ENCODE measurements at regions not wholly inside any gene's neighbourhood (a gene's known extent, or its start where the extent isn't known, plus 50 kb on each side); places are given as distances from the start of the nearest gene placed in this dataset.

DNA sequence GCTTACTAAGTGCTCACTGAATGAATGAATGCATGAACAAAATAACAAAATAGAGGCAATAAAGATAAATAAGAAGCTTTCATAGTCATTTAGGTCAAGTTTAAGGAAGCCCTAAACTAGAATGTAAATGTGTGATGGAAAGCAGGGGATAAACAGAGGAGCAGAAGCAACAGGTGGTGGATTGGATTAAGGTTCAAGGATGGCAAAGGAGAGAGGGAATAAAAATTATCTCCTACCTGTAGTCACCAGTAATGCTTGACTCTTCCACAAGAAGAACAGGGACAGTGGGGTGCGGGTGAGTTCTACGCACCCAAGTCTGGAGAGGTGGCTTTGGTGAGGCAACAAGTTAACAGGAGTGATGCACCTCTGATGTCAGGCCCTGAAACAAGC, 212.4 kb downstream of the ZIC5 start:
- TF ChIP-seq RFX5 (IDR thresholded peaks at IDR 0.05; ENCODE audit: borderline replicate concordance, low read depth, low read length) (no peak), TBP (IDR thresholded peaks at IDR 0.05; ENCODE audit: low read depth, low read length) (no peak), POLR2A (IDR thresholded peaks at IDR 0.05; ENCODE audit: control extremely low read depth in 1 of 2, low read depth in 2 of 2, low read length in 2 of 2) (no peak), TAF1 (IDR thresholded peaks at IDR 0.05; ENCODE audit: low read depth, low read length) (no peak), POLR2AphosphoS5 (IDR thresholded peaks at IDR 0.05; ENCODE audit: low read depth, low read length) (no peak), CBX8 (IDR thresholded peaks at IDR 0.05; ENCODE audit: borderline replicate concordance, low read depth, low read length) (no peak), CHD1 (IDR thresholded peaks at IDR 0.05; ENCODE audit: low read depth, low read length) (no peak), GTF2F1 (IDR thresholded peaks at IDR 0.05; ENCODE audit: borderline replicate concordance, low read depth, low read length) (no peak), EZH2 (IDR thresholded peaks at IDR 0.05; ENCODE audit: low read depth, low read length, severe bottlenecking) (no peak)
- TF ChIP-seq, protein P1, sequence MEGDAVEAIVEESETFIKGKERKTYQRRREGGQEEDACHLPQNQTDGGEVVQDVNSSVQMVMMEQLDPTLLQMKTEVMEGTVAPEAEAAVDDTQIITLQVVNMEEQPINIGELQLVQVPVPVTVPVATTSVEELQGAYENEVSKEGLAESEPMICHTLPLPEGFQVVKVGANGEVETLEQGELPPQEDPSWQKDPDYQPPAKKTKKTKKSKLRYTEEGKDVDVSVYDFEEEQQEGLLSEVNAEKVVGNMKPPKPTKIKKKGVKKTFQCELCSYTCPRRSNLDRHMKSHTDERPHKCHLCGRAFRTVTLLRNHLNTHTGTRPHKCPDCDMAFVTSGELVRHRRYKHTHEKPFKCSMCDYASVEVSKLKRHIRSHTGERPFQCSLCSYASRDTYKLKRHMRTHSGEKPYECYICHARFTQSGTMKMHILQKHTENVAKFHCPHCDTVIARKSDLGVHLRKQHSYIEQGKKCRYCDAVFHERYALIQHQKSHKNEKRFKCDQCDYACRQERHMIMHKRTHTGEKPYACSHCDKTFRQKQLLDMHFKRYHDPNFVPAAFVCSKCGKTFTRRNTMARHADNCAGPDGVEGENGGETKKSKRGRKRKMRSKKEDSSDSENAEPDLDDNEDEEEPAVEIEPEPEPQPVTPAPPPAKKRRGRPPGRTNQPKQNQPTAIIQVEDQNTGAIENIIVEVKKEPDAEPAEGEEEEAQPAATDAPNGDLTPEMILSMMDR (IDR thresholded peaks at IDR 0.05; ENCODE audit: control extremely low read depth in 1 of 3, insufficient read depth in 1 of 3, low read depth in 1 of 3, low read length in 3 of 3) = no peak
- TF ChIP-seq, protein P2, sequence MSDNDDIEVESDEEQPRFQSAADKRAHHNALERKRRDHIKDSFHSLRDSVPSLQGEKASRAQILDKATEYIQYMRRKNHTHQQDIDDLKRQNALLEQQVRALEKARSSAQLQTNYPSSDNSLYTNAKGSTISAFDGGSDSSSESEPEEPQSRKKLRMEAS (IDR thresholded peaks at IDR 0.05) = no peak
- TF ChIP-seq, protein P3, sequence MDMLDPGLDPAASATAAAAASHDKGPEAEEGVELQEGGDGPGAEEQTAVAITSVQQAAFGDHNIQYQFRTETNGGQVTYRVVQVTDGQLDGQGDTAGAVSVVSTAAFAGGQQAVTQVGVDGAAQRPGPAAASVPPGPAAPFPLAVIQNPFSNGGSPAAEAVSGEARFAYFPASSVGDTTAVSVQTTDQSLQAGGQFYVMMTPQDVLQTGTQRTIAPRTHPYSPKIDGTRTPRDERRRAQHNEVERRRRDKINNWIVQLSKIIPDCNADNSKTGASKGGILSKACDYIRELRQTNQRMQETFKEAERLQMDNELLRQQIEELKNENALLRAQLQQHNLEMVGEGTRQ (IDR thresholded peaks at IDR 0.05; ENCODE audit: low read length) = no peak

Data from H1 (cell line).